ENCODE measurements at regions not wholly inside any gene's neighbourhood (a gene's known extent, or its start where the extent isn't known, plus 50 kb on each side); places are given as distances from the start of the nearest gene placed in this dataset.
A peak's percentile ranks its signal among the peaks of the same experiment; 100 is the strongest.

DNA sequence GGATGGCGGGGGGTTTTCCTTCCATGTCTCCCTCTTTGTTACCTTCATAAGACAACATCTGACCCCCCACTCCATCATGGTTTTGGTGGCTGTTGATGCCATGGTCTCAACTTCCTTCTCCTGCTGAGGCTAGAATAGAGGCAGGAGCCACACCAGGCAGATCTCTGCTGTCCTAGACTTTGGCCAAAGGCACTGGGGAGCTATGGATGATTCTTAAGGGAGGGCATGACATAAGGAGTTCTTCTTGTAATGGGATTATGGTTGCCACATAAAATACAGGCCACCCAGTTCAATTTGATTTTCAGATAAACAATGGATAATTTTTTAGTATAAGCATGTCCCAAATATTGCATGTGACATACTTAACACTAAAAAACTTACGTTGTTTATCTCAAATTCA is 52.2 kb upstream of the IER5L start:
- Histone ChIP-seq H3K27ac (ENCODE audit: insufficient read depth, low read length) (no peak overlapping the region), H3K79me1 (ENCODE audit: low read depth in 1 of 2, low read length in 2 of 2) (no peaks in the 10 kb centered on the region), H3K9ac (ENCODE audit: low read depth, low read length) (no peak overlapping the region), H3K4me2 (ENCODE audit: low read depth, low read length) (no peak overlapping the region), H2BK20ac (ENCODE audit: low read depth, low read length) (no peak overlapping the region), H3K4me3 (ENCODE audit: insufficient read depth, low read depth, low read length) (no peak overlapping the region), H2BK5ac (ENCODE audit: low read depth, low read length, poor library complexity, severe bottlenecking) (no peak overlapping the region), H3K27me3 (ENCODE audit: control insufficient read depth, insufficient read depth, low read length) (no peaks in the 10 kb centered on the region), H3K9me3 (ENCODE audit: control insufficient read depth, insufficient read depth, low read length) (peaks cover 11% of the 10 kb centered on the region), H3K9me1 (ENCODE audit: insufficient read depth, low read length) (peaks cover 4% of the 10 kb centered on the region; the same call in 1 of the 2 replicates), H4K5ac (ENCODE audit: low read depth, low read length) (no peak overlapping the region), H4K20me1 (ENCODE audit: insufficient read depth, low read length) (no peaks in the 10 kb centered on the region), H4K91ac (ENCODE audit: insufficient read depth, low read depth, low read length) (no peak overlapping the region), H3K4ac (ENCODE audit: low read depth, low read length) (no peak overlapping the region), H2AFZ (replicated peaks; ENCODE audit: low read length, poor library complexity) (no peak overlapping the region), H2AK5ac (ENCODE audit: low read depth, low read length) (peak overlapping the region; percentile 70; the same call in 1 of the 2 replicates), H3K36me3 (ENCODE audit: control insufficient read depth, insufficient read depth, low read length) (no peaks in the 10 kb centered on the region), H3K23ac (ENCODE audit: low read depth, low read length) (no peak overlapping the region), H3K14ac (replicated peaks; ENCODE audit: low read depth, low read length) (no peak overlapping the region), H3K4me1 (ENCODE audit: control insufficient read depth, insufficient read depth, low read length) (peaks cover 3% of the 10 kb centered on the region; the same call in 1 of the 2 replicates), H4K8ac (ENCODE audit: low read depth in 2 of 2, low read length in 2 of 2) (no peak overlapping the region), H3K18ac (ENCODE audit: low read depth, low read length) (no peak overlapping the region), H3K56ac (ENCODE audit: extremely low read depth, insufficient read depth, low read length) (no peak overlapping the region), H2BK15ac (ENCODE audit: low read depth, low read length) (0 out of 3 replicates have a peak overlapping the region, but pooled peaks have one; percentile 37), H2AK9ac (replicated peaks; ENCODE audit: low read depth, low read length, poor library complexity) (no peak overlapping the region), H2BK120ac (ENCODE audit: low read depth, low read length) (no peak overlapping the region)
- dilution Hi-C loops (cut with HindIII; ENCODE audit: low sequenced_read_pairs, unreplicated experiment): no loop called here
- WGBS, 2 experiments (ENCODE audit: extremely low coverage in 2 of 2, insufficient read length in 1 of 2): no CpG with 5 or more reads among the region's 2 CpGs
- in situ Hi-C loops (cut with MboI; ENCODE audit: low sequenced_read_pairs): no loop called here
- no peak for ATAC-seq (ENCODE audit: low read depth)
- TF ChIP-seq, protein P1, sequence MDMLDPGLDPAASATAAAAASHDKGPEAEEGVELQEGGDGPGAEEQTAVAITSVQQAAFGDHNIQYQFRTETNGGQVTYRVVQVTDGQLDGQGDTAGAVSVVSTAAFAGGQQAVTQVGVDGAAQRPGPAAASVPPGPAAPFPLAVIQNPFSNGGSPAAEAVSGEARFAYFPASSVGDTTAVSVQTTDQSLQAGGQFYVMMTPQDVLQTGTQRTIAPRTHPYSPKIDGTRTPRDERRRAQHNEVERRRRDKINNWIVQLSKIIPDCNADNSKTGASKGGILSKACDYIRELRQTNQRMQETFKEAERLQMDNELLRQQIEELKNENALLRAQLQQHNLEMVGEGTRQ (IDR thresholded peaks at IDR 0.05; ENCODE audit: low read depth, low read length): no peak
- TF ChIP-seq NFE2L2 (IDR thresholded peaks at IDR 0.05; ENCODE audit: low read depth, low read length) (no peak), RCOR1 (IDR thresholded peaks at IDR 0.05; ENCODE audit: insufficient replicate concordance, low read length) (no peak), SMC3 (IDR thresholded peaks at IDR 0.05; ENCODE audit: low read depth, low read length) (no peak), MAFK (IDR thresholded peaks at IDR 0.05; ENCODE audit: low read depth, low read length) (no peak), MXI1 (IDR thresholded peaks at IDR 0.05; ENCODE audit: borderline replicate concordance, low read depth, low read length) (no peak), POLR2A (IDR thresholded peaks at IDR 0.05; ENCODE audit: low read depth, low read length) (no peak), MAZ (IDR thresholded peaks at IDR 0.05; ENCODE audit: borderline replicate concordance, low read depth, low read length) (no peak), BHLHE40 (IDR thresholded peaks at IDR 0.05; ENCODE audit: low read depth, low read length) (no peak), CHD1 (IDR thresholded peaks at IDR 0.05; ENCODE audit: low read depth, low read length) (no peak), RAD21 (IDR thresholded peaks at IDR 0.05; ENCODE audit: low read length) (no peak), FOS (IDR thresholded peaks at IDR 0.05; ENCODE audit: low read depth, low read length) (no peak)
- TF ChIP-seq, protein P2, sequence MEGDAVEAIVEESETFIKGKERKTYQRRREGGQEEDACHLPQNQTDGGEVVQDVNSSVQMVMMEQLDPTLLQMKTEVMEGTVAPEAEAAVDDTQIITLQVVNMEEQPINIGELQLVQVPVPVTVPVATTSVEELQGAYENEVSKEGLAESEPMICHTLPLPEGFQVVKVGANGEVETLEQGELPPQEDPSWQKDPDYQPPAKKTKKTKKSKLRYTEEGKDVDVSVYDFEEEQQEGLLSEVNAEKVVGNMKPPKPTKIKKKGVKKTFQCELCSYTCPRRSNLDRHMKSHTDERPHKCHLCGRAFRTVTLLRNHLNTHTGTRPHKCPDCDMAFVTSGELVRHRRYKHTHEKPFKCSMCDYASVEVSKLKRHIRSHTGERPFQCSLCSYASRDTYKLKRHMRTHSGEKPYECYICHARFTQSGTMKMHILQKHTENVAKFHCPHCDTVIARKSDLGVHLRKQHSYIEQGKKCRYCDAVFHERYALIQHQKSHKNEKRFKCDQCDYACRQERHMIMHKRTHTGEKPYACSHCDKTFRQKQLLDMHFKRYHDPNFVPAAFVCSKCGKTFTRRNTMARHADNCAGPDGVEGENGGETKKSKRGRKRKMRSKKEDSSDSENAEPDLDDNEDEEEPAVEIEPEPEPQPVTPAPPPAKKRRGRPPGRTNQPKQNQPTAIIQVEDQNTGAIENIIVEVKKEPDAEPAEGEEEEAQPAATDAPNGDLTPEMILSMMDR (conservative IDR thresholded peaks at IDR 0.05; ENCODE audit: low read depth, low read length): no peak
- TF ChIP-seq, protein P3, sequence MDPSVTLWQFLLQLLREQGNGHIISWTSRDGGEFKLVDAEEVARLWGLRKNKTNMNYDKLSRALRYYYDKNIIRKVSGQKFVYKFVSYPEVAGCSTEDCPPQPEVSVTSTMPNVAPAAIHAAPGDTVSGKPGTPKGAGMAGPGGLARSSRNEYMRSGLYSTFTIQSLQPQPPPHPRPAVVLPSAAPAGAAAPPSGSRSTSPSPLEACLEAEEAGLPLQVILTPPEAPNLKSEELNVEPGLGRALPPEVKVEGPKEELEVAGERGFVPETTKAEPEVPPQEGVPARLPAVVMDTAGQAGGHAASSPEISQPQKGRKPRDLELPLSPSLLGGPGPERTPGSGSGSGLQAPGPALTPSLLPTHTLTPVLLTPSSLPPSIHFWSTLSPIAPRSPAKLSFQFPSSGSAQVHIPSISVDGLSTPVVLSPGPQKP (IDR thresholded peaks at IDR 0.05; ENCODE audit: borderline replicate concordance, low read depth, low read length): no peak
- POLR2A ChIA-PET (ENCODE audit: unreplicated experiment): no interaction called here
- CTCF ChIA-PET: no interaction called here
- no peak for DNase-seq
- intact Hi-C loops (cut with micrococcal nuclease): no loop called here
- no TSS peak for BruUV-seq (replicated peaks)
